ENCODE measurements at regions not wholly inside any gene's neighbourhood (a gene's known extent, or its start where the extent isn't known, plus 50 kb on each side); places are given as distances from the start of the nearest gene placed in this dataset.

DNA sequence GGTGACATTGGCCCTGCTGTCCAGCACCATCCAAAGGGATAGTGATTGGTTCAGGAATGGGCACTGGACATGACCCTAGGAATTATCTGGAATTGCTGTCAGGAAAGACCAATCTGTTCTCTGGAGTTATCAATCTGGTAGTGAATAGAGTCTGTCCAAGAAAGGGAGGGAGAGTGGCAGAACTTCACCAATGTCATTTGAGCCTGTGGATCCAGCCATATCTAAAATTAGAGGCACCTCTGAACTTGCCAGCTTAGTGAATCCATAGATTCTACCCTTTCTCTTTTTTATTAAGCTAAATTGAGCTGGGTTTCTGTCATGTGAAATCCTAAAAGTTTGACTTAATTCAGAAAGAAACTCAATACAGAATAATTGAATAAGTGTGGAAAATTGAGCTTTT lies 93.9 kb downstream of the NKX2-1 start:
- H3K27ac ChIP-seq (ENCODE audit: extremely low read depth, low read depth, low read length): no peak overlapping the region
- intact Hi-C loops (cut with micrococcal nuclease) (no loop called here), in situ Hi-C loops (cut with MboI) (no loop called here)
- H3K9me1 ChIP-seq (ENCODE audit: control insufficient read depth, insufficient read depth, low read length): no peaks in the 10 kb centered on the region
- no peaks in the 10 kb centered on the region for H4K20me1 ChIP-seq (replicated peaks; ENCODE audit: control insufficient read depth, insufficient read depth, low read length)
- ATAC-seq: no peak
- H3K9ac ChIP-seq (ENCODE audit: insufficient read depth in 1 of 2, low read depth in 2 of 2, low read length in 2 of 2): no peak overlapping the region
- H3K79me2 ChIP-seq (ENCODE audit: control insufficient read depth, insufficient read depth, low read length): no peaks in the 10 kb centered on the region
- no peak for FAIRE-seq
- H3K36me3 ChIP-seq (ENCODE audit: control insufficient read depth, insufficient read depth, low read length): no peaks in the 10 kb centered on the region
- no peaks in the 10 kb centered on the region for H3K27me3 ChIP-seq (ENCODE audit: control insufficient read depth in 2 of 2, insufficient read depth in 2 of 2, low read length in 2 of 2)
- POLR2A ChIA-PET: no interaction called here
- BruUV-seq (replicated peaks): no TSS peak
- DNase-seq (ENCODE audit: extremely low read depth in 1 of 4, low spot score in 3 of 4): no peak
- no peaks in the 10 kb centered on the region for H3K4me1 ChIP-seq (replicated peaks in 1 of 2; ENCODE audit: control insufficient read depth in 2 of 2, insufficient read depth in 2 of 2, low read length in 2 of 2)
- CTCF ChIA-PET (ENCODE audit: low intra/inter-chr PET ratio): no interaction called here
- no peaks in the 10 kb centered on the region for H3K9me3 ChIP-seq (replicated peaks; ENCODE audit: control insufficient read depth, insufficient read depth, low read depth, low read length)
- no peak overlapping the region for H3K4me2 ChIP-seq (ENCODE audit: insufficient read depth, low read length)
- no peak overlapping the region for H3K4me3 ChIP-seq
- H2AFZ ChIP-seq (ENCODE audit: low read depth, low read length): no peak overlapping the region
- no peak for TF ChIP-seq POU5F1 (IDR thresholded peaks at IDR 0.05; ENCODE audit: borderline replicate concordance, low read depth, low read length, partially characterized antibody)
- TF ChIP-seq ZBED1 (IDR thresholded peaks at IDR 0.05): no peak
- TF ChIP-seq, protein P1, sequence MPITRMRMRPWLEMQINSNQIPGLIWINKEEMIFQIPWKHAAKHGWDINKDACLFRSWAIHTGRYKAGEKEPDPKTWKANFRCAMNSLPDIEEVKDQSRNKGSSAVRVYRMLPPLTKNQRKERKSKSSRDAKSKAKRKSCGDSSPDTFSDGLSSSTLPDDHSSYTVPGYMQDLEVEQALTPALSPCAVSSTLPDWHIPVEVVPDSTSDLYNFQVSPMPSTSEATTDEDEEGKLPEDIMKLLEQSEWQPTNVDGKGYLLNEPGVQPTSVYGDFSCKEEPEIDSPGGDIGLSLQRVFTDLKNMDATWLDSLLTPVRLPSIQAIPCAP (CRISPR knock-in tag; IDR thresholded peaks at IDR 0.05; ENCODE audit: borderline replicate concordance): no peak
- TF ChIP-seq, protein P2, sequence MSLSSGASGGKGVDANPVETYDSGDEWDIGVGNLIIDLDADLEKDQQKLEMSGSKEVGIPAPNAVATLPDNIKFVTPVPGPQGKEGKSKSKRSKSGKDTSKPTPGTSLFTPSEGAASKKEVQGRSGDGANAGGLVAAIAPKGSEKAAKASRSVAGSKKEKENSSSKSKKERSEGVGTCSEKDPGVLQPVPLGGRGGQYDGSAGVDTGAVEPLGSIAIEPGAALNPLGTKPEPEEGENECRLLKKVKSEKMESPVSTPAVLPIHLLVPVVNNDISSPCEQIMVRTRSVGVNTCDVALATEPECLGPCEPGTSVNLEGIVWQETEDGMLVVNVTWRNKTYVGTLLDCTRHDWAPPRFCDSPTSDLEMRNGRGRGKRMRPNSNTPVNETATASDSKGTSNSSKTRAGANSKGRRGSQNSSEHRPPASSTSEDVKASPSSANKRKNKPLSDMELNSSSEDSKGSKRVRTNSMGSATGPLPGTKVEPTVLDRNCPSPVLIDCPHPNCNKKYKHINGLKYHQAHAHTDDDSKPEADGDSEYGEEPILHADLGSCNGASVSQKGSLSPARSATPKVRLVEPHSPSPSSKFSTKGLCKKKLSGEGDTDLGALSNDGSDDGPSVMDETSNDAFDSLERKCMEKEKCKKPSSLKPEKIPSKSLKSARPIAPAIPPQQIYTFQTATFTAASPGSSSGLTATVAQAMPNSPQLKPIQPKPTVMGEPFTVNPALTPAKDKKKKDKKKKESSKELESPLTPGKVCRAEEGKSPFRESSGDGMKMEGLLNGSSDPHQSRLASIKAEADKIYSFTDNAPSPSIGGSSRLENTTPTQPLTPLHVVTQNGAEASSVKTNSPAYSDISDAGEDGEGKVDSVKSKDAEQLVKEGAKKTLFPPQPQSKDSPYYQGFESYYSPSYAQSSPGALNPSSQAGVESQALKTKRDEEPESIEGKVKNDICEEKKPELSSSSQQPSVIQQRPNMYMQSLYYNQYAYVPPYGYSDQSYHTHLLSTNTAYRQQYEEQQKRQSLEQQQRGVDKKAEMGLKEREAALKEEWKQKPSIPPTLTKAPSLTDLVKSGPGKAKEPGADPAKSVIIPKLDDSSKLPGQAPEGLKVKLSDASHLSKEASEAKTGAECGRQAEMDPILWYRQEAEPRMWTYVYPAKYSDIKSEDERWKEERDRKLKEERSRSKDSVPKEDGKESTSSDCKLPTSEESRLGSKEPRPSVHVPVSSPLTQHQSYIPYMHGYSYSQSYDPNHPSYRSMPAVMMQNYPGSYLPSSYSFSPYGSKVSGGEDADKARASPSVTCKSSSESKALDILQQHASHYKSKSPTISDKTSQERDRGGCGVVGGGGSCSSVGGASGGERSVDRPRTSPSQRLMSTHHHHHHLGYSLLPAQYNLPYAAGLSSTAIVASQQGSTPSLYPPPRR (CRISPR knock-in tag; IDR thresholded peaks at IDR 0.05; ENCODE audit: borderline replicate concordance): no peak
- TF ChIP-seq ZNF224 (CRISPR knock-in tag; IDR thresholded peaks at IDR 0.05): no peak
- no peak for TF ChIP-seq STAT5B (CRISPR knock-in tag; IDR thresholded peaks at IDR 0.05)
- TF ChIP-seq, protein P3, sequence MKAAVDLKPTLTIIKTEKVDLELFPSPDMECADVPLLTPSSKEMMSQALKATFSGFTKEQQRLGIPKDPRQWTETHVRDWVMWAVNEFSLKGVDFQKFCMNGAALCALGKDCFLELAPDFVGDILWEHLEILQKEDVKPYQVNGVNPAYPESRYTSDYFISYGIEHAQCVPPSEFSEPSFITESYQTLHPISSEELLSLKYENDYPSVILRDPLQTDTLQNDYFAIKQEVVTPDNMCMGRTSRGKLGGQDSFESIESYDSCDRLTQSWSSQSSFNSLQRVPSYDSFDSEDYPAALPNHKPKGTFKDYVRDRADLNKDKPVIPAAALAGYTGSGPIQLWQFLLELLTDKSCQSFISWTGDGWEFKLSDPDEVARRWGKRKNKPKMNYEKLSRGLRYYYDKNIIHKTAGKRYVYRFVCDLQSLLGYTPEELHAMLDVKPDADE (conservative IDR thresholded peaks at IDR 0.05; ENCODE audit: control insufficient read depth, low read depth, low read length): no peak
- TF ChIP-seq EZH2 (IDR thresholded peaks at IDR 0.05; ENCODE audit: borderline replicate concordance, low read depth, low read length): no peak
- TF ChIP-seq HMGN3 (IDR thresholded peaks at IDR 0.05; ENCODE audit: borderline replicate concordance, extremely low read depth, insufficient read length, low read depth, low read length): no peak
- TF ChIP-seq, protein P4, sequence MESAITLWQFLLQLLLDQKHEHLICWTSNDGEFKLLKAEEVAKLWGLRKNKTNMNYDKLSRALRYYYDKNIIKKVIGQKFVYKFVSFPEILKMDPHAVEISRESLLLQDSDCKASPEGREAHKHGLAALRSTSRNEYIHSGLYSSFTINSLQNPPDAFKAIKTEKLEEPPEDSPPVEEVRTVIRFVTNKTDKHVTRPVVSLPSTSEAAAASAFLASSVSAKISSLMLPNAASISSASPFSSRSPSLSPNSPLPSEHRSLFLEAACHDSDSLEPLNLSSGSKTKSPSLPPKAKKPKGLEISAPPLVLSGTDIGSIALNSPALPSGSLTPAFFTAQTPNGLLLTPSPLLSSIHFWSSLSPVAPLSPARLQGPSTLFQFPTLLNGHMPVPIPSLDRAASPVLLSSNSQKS (CRISPR knock-in tag; IDR thresholded peaks at IDR 0.05): no peak
- no peak for TF ChIP-seq NCOA1 (IDR thresholded peaks at IDR 0.05; ENCODE audit: low read depth)
- TF ChIP-seq ZBTB34 (CRISPR knock-in tag; IDR thresholded peaks at IDR 0.05): no peak
- TF ChIP-seq ZNF586 (CRISPR knock-in tag; conservative IDR thresholded peaks at IDR 0.05): no peak
- TF ChIP-seq ZNF347 (CRISPR knock-in tag; IDR thresholded peaks at IDR 0.05; ENCODE audit: low read depth): no peak
